CD4-positive, alpha-beta T cell (primary cell): ENCODE measurements at regions not wholly inside any gene's neighbourhood (a gene's known extent, or its start where the extent isn't known, plus 50 kb on each side); places are given as distances from the start of the nearest gene placed in this dataset.

Experiments
- ATAC-seq: fragments of 200-7000 bp; cut with Tn5 transposase; one replicate; pipeline ENCODE4 v1.10.0; 2022; ENCODE audit warnings: mild to moderate bottlenecking; ENCODE audit not compliant: poor library complexity
- CTCF ChIA-PET: fragments of 350-600 bp; sonication (Branson Sonifier 250); formaldehyde crosslinking; loops from one replicate; lab custom pipeline; 2021; ENCODE audit warnings: antibody characterized with exemption, inconsistent platforms; lab: Charles Lee
- POLR2A ChIA-PET: fragments of 350-600 bp; sonication (Branson Sonifier 250); formaldehyde crosslinking; loops from one replicate; lab custom pipeline; 2021; ENCODE audit warnings: antibody characterized with exemption, inconsistent platforms; lab: Charles Lee
- DNase-seq, 14 experiments: peaks; one replicate each; pipeline ENCODE4 v3.0.0-alpha.2; 2013 to 2020; ENCODE audit warnings: mixed read lengths in 2 of 14
- H3K27ac ChIP-seq, 2 donors: one replicate each; pipeline versions ENCODE4 v1.5.1 to v1.7.0; 2013; ENCODE audit warnings: low read length in 2 of 2, low read depth in 1 of 2, mild to moderate bottlenecking in 1 of 2
- H3K27me3 ChIP-seq, 2 experiments: 1 replicate in 1 of 2; 2 replicates in 1 of 2; pipeline versions ENCODE4 v1.6.1 to v1.7.0; 2013; ENCODE audit warnings: low read length in 2 of 2, control low read depth in 1 of 2, mild to moderate bottlenecking in 1 of 2, moderate library complexity in 1 of 2; ENCODE audit not compliant: insufficient read depth in 2 of 2, control insufficient read depth in 1 of 2
- H3K36me3 ChIP-seq: one replicate; pipeline ENCODE4 v1.6.1; 2013; ENCODE audit warnings: low read length, control low read depth; ENCODE audit not compliant: insufficient read depth
- H3K4me1 ChIP-seq: one replicate; pipeline ENCODE4 v1.6.1; 2013; ENCODE audit warnings: low read length, control low read depth; ENCODE audit not compliant: insufficient read depth
- H3K4me3 ChIP-seq: one replicate; pipeline ENCODE4 v1.5.1; 2013; ENCODE audit warnings: mild to moderate bottlenecking, low read length, moderate library complexity
- H3K9me3 ChIP-seq, 2 experiments: 1 replicate in 1 of 2; 2 replicates in 1 of 2; pipeline versions ENCODE4 v1.6.1 to v1.7.0; 2013; ENCODE audit warnings: low read length in 2 of 2, mild to moderate bottlenecking in 2 of 2, control low read depth in 1 of 2, moderate library complexity in 1 of 2; ENCODE audit not compliant: control insufficient read depth in 1 of 2, insufficient read depth in 1 of 2
- H3K27ac Mint-ChIP-seq: one replicate; pipeline ENCODE4 v1.8.0; 2020; ENCODE audit warnings: mixed read lengths
- H3K27me3 Mint-ChIP-seq: one replicate; pipeline ENCODE4 v1.8.0; 2021; ENCODE audit warnings: mixed read lengths
- H3K36me3 Mint-ChIP-seq: one replicate; pipeline ENCODE4 v1.8.0; 2021; ENCODE audit warnings: low read depth, mixed read lengths
- H3K4me1 Mint-ChIP-seq: one replicate; pipeline ENCODE4 v1.8.0; 2021; ENCODE audit warnings: low read depth, mixed read lengths
- H3K4me3 Mint-ChIP-seq: one replicate; pipeline ENCODE4 v1.8.0; 2020; ENCODE audit warnings: mild to moderate bottlenecking, mixed read lengths
- H3K9me3 Mint-ChIP-seq: one replicate; pipeline ENCODE4 v1.8.0; 2020; ENCODE audit warnings: mixed read lengths
- CTCF ChIP-seq: fragments of 200-600 bp; IDR thresholded peaks from one replicate; pipeline ENCODE4 v1.8.0; 2022; ENCODE audit warnings: antibody characterized with exemption, mild to moderate bottlenecking
- intact Hi-C, 2 experiments: fragments of 100-400 bp; cut with DNase I in 1 of 2; cut with micrococcal nuclease in 1 of 2; formaldehyde crosslinking; loops; one replicate each; pipeline versions ENCODE4 v1.15.1 to v1.9.0; 2023 to 2025; cut with DNase I, micrococcal nuclease

- ChIA-PET CTCF (interaction anchor here (1.5 kb wide), 1 partner anchor 10 kb away, joined by 3 read pairs; no protein-coding TSS in a partner anchor), POLR2A (no interaction called here)
- Histone ChIP-seq H3K27ac (no peak overlapping the region), H3K9me3 (no peaks in the 10 kb centered on the region), H3K4me3 (no peak overlapping the region), H3K4me1 (no peaks in the 10 kb centered on the region), H3K36me3 (no peaks in the 10 kb centered on the region), H3K27me3 (no peaks in the 10 kb centered on the region)
- Mint-ChIP-seq H3K27ac (no peak overlapping the region), H3K4me1 (no peaks in the 10 kb centered on the region), H3K4me3 (no peak overlapping the region), H3K9me3 (no peaks in the 10 kb centered on the region), H3K36me3 (no peaks in the 10 kb centered on the region), H3K27me3 (no peaks in the 10 kb centered on the region)
- intact Hi-C loops = no loop called here
- TF ChIP-seq CTCF = no peak
- no peak for ATAC-seq
- DNase-seq = no peak
Measured at GRCh38 chr13:50575138-50575537, 268.4 kb downstream of the DLEU7 start.

GRCh38 chr13:50576156-50576555, 267.3 kb downstream of the DLEU7 start:
- CTCF ChIA-PET = interaction anchor here (1.5 kb wide), 1 partner anchor 9 kb away, joined by 3 read pairs; no protein-coding TSS in a partner anchor
- Mint-ChIP-seq H3K36me3 (no peaks in the 10 kb centered on the region), H3K27me3 (no peaks in the 10 kb centered on the region), H3K4me3 (no peak overlapping the region), H3K27ac (no peak overlapping the region), H3K4me1 (no peaks in the 10 kb centered on the region), H3K9me3 (no peaks in the 10 kb centered on the region)
- Histone ChIP-seq H3K4me3 (no peak overlapping the region), H3K9me3 (no peaks in the 10 kb centered on the region), H3K4me1 (no peaks in the 10 kb centered on the region), H3K27ac (no peak overlapping the region), H3K36me3 (no peaks in the 10 kb centered on the region), H3K27me3 (no peaks in the 10 kb centered on the region)
- TF ChIP-seq CTCF = no peak
- POLR2A ChIA-PET = no interaction called here
- intact Hi-C loops = no loop called here
- DNase-seq (no peak), ATAC-seq (no peak)

GRCh38 chr13:50577806-50578205, 265.7 kb downstream of the DLEU7 start:
- Mint-ChIP-seq H3K4me1 (no peaks in the 10 kb centered on the region), H3K36me3 (no peaks in the 10 kb centered on the region), H3K27ac (no peak overlapping the region), H3K9me3 (no peaks in the 10 kb centered on the region), H3K4me3 (no peak overlapping the region), H3K27me3 (no peaks in the 10 kb centered on the region)
- DNase-seq = no peak
- no peak overlapping the region for H3K27ac ChIP-seq
- no peaks in the 10 kb centered on the region for H3K36me3 ChIP-seq
- H3K9me3 ChIP-seq = no peaks in the 10 kb centered on the region
- H3K4me1 ChIP-seq = no peaks in the 10 kb centered on the region
- TF ChIP-seq CTCF = no peak
- POLR2A ChIA-PET = no interaction called here
- H3K4me3 ChIP-seq = no peak overlapping the region
- ATAC-seq = no peak
- no peaks in the 10 kb centered on the region for H3K27me3 ChIP-seq
- CTCF ChIA-PET = no interaction called here
- intact Hi-C loops = no loop called here
